HG02884 (cell line): ENCODE measurements at regions not wholly inside any gene's neighbourhood (a gene's known extent, or its start where the extent isn't known, plus 50 kb on each side); places are given as distances from the start of the nearest gene placed in this dataset.

Experiments used
- ATAC-seq: cut with Tn5 transposase; IDR thresholded peaks from one replicate; pipeline ENCODE4 v1.9.1; 2021; ENCODE audit warnings: mild to moderate bottlenecking, moderate library complexity; ENCODE audit not compliant: unreplicated experiment

DNA sequence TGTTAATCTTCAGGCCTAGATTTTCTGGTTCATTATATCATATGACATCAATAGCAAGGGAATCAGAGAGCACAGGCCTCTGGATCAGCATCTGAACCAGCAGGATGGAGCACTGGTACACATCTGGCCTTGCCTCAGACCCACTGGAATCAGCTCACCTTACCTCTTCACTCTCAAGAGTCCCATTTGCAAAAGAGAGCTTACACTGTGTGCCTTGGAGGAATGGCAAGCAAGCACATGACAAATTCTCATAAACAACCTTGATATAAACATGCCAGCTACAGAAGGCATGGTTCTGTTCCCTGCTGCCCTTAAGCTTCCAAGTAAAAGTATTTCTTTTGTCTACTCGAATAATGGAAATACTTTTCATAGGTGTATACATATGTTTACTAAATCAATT, 128.6 kb upstream of the CPM start:
- no peak for ATAC-seq

DNA sequence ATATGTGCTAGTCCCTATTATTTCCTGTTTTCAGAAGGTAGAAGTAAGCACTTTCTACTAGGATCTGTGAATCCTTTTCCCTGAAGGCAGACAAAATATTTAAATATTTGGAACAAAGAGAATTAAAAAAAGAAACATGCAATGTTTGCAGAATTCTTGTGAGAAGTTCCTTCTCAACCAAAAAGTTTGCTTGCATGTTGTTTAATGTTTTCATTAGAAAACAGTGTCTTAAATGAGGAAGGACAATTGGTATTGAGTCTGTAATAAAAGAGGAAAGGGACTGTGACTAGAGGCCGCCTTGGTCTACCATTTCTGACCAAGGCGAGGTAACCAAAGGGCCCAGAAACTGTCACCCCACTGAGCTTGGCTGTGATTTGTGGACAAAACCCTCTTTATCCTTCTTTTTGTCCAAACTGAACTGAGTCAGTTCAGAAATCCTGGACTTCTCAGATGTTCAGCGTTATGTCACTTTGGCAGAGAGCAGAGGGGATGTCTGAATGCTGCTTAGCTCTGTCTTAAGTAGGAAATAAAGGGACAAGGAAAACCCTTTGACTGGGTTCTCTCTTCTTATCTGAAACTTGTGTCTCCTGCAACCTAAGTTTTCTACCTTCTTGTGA, 129.8 kb upstream of the CPM start:
- no peak for ATAC-seq

DNA sequence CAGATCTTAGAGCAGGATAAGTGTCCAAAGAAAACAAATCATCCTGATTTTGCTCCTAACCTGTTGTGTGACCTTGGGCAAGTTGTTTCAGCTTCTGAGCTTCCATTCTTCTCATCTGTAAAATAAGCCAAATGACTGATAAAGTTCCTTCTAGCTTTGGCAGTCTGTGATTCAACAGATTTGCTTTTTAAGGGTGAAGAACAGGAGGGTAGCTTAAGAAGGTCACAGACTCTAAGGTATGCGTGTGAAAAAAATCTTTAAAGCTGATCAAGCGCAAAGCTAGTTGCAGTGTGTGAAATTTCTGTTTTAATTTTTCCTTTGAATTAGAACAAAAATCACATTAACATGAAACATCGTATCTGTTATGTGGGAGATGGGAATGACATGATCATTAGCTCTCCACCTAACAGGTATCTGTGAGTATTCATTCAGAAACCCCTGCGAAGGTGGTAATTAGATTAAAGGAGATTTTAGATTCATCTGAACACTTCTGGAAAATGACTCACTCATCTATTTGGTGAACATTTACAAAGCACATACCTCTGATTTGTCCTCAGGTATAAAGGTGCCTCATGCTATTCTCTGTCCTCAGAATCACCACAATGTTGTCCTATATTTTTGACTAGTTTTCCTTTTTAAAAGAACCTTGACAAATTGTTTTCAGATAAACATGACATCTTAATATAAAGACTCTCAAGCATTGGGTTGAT, 131.9 kb upstream of the CPM start:
- no peak for ATAC-seq

DNA sequence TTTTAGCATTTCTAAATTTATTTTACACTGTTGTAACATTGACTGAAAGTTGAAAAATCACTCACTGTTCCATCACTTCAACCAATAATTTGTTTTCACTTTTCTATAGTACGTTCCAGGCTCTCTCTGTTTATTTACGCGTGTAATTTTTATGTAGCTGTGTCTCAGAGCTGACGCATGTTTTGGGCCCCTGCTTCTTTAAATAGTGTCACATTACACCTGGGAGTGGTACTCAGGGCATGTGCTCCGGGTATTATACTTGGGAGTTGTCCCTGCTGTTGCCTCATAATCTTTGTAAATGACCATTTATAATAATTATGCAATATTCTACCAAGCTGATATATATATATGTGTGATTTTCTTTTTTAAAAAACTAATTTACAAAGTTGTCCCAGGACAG, 132.8 kb upstream of the CPM start:
- ATAC-seq = no peak

DNA sequence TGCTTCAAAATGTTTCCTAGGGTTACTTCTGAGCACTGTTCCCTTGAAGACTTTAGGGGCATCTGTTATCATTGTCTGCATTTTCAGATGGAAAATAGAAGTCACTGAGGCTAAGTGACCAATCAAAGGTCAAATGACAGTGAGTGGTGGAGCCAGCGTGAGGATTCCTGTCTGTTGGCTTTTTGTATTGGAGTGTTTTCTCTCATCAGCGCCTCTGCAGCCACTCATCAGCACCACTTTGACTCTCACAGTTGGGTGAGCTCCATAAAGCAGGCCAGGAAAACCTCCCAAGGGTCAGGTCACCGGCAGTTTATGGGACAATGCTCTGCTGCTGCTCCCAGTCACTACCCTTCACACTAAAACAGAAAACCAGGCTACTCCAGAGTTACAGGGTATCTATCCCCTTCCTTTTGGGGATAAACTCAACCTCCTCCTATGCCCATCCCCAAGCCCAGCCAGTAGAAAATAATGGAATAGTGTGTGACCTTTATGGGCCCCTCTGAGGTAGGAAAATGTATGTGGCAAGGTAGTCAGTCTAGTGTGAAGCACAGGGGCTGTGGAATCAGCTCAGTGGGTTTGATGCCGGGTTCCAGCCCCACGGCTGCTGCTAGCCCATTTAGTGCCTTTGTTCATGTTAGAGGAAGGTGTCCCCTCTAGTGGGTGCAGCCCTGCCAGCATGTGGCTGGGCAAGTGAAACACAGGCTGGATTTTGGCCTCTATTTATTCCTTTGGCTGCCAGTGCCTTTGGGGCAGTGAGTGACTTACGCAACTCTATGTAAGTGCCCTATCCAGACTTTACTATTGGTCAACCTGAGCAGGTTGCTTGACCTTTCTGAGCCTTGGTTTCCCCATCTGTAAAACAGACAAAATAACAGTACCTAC, 133.8 kb upstream of the CPM start:
- no peak for ATAC-seq

- ATAC-seq = no peak
Observed at GRCh38 chr12:69067713-69068112, 134.7 kb upstream of the CPM start.

GRCh38 chr12:69068448-69068847, 135.5 kb upstream of the CPM start:
- ATAC-seq = no peak

GRCh38 chr12:69069479-69069878, 136.5 kb upstream of the CPM start:
- no peak for ATAC-seq

- ATAC-seq = peak; percentile 85
Observed at GRCh38 chr12:69070319-69071090, 137.5 kb upstream of the CPM start.

DNA sequence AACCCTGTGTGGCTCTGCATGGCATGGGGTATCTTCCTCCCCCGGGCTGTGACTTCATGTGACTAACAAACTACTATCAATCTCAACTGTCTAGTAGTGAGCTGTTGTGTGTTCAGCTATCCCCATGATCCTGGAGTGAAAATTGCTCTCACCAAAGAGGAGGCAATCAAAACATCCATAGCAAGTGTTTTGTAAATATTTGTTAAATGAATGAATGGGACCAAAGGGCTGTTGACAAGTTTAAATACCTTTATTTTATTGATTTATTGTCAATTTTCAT, 138.1 kb upstream of the CPM start:
- ATAC-seq = no peak

- ATAC-seq = no peak
Observed at GRCh38 chr12:69073035-69073434, 140.1 kb upstream of the CPM start.

- ATAC-seq = no peak
Observed at GRCh38 chr12:69074556-69075349, 141.8 kb upstream of the CPM start.

DNA sequence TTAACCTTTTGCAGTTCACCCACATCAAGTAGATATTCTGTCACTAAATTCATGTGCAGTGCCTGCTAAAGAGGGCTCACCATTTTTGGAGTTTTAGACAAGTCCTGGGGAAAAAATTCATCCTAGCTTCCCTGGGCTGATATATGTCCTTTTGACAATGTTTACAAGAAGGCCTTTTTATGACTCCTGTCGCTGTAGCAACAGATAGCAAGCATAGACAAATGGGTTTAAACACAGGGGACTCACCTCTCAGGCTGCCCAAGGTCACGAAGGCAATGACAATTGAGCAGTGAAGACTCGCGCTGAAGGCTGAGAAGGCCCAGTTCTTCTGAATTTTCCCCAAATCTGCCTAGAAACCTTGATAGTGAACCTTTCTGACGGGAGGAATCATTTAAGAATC, 150.7 kb upstream of the CPM start:
- ATAC-seq = no peak

- no peak for ATAC-seq
Observed at GRCh38 chr12:69084816-69085378, 151.9 kb upstream of the CPM start.

DNA sequence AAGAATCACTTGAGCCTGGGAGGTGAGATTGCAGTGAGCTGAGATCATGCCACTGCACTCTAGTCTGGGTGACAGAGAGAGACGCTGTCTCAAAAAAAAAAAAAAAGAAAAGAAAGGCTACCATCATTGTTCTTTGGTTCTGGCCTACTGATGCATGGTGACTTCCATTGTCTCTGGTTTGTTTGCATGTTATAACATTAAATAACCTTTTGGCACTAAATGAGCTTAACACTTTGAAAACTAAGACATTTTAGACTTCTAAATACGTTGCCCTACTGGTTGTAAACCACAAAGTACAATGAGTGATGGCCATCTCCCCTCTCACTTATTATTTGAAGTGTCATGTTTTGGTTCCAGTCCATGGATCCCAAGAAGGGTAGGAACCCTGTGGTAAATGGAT, 152.9 kb upstream of the CPM start:
- no peak for ATAC-seq

DNA sequence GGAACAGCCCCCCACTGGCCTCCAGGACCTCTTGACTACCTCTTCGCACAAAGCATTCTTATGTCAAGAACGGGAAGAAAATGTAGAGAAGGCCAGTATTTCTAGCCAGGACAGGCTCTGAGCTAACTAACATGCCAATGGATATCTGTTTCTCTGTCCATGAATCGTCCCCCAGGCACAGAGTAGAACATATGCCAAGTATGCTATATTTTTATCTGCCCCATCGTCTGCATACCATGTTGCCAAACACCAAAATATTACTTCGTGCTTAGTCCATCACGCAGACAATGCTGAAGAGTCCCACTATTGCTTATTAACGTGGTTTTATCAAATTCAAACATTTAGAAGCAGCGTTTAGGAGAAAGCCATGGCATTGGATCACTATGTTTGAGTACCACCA, 151.4 kb upstream of the CPSF6 start:
- ATAC-seq = no peak

- no peak for ATAC-seq
Observed at GRCh38 chr12:69090722-69091121, 148.6 kb upstream of the CPSF6 start.

DNA sequence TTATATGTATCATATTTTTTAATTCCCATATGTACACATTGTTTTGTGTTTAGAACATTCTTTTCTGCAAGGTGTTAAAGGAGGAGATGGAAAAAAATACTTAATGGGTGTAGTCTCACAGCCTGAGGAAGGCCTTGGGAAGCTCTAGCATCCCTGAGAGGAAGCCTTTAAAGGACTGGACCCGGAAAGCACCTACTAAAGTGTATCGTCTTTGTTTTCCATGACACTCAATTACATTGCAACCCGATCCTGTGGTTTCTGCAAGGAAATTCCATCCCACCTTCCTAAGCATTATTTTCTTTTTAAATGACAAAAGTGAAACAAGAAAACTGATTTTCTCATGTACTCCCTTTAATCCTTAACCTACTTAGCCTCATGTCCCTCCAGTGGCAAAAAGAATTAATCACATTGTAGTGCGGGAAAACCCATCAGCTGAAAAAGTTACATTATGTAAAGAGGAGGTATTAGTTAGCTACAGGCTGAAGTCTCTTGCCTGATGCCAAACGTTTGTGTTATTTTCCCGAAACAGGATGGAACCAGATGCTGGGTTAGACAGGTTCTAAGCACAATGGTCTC, 147.8 kb upstream of the CPSF6 start:
- ATAC-seq = no peak

DNA sequence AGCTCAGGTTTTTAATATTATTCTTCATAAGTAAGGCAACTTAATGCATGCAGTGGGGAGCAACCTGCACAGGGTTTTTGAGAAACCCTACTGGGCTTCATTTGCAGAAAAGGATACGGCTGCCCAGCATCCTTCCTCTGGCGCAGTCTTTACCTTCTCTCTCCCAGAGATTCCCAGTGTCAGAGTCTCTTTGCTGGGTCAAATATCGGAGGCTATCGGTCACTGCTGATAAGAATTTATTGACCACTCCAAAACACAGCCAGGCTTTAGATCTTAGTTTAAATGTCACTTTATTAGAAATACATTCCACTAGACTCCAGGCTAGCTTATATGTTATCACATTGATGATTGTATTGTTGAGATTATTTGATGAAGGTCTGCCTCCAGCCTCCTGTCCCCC, 147.2 kb upstream of the CPSF6 start:
- ATAC-seq = no peak

- no peak for ATAC-seq
Observed at GRCh38 chr12:69094606-69095216, 144.7 kb upstream of the CPSF6 start.
